ENCODE measurements at regions not wholly inside any gene's neighbourhood (a gene's known extent, or its start where the extent isn't known, plus 50 kb on each side); places are given as distances from the start of the nearest gene placed in this dataset.

GRCh38 chrX:141467442-141467841 lies 117.1 kb downstream of the SPANXA1 start:
- dilution Hi-C loops (cut with HindIII; ENCODE audit: low sequenced_read_pairs, unreplicated experiment) = no loop called here
- no peak overlapping the region for H2BK15ac ChIP-seq (ENCODE audit: low read depth, low read length)
- no peak overlapping the region; the same call in 1 of the 2 replicates for H4K5ac ChIP-seq (ENCODE audit: low read depth, low read length)
- no peak overlapping the region for H3K4ac ChIP-seq (ENCODE audit: low read depth, low read length)
- H3K9me1 ChIP-seq (ENCODE audit: insufficient read depth, low read length) = no peaks in the 10 kb centered on the region
- H3K9me3 ChIP-seq (ENCODE audit: control insufficient read depth, insufficient read depth, low read length) = no peaks in the 10 kb centered on the region
- H3K4me1 ChIP-seq (ENCODE audit: control insufficient read depth, insufficient read depth, low read length) = peaks cover 2% of the 10 kb centered on the region; the same call in 1 of the 2 replicates
- H4K20me1 ChIP-seq (ENCODE audit: insufficient read depth, low read length) = no peaks in the 10 kb centered on the region
- TF ChIP-seq SMC3 (IDR thresholded peaks at IDR 0.05; ENCODE audit: low read depth, low read length) (no peak), BHLHE40 (IDR thresholded peaks at IDR 0.05; ENCODE audit: low read depth, low read length) (no peak), POLR2A (IDR thresholded peaks at IDR 0.05; ENCODE audit: low read depth, low read length) (no peak)
- peak; percentile 6 for DNase-seq
- no CpG with 5 or more reads among the region's 4 CpGs for WGBS, 2 experiments (ENCODE audit: extremely low coverage in 2 of 2, insufficient read length in 1 of 2)
- H3K27ac ChIP-seq (ENCODE audit: insufficient read depth, low read length) = no peak overlapping the region
- H2AFZ ChIP-seq (replicated peaks; ENCODE audit: low read length, poor library complexity) = no peak overlapping the region
- no peak overlapping the region for H2AK5ac ChIP-seq (ENCODE audit: low read depth, low read length)
- H2BK5ac ChIP-seq (ENCODE audit: low read depth, low read length, poor library complexity, severe bottlenecking) = no peak overlapping the region
- no peak overlapping the region for H2BK20ac ChIP-seq (ENCODE audit: low read depth, low read length)
- no peaks in the 10 kb centered on the region for H3K79me1 ChIP-seq (ENCODE audit: low read depth in 1 of 2, low read length in 2 of 2)
- intact Hi-C loops (cut with micrococcal nuclease) = no loop called here
- no peak overlapping the region for H3K14ac ChIP-seq (replicated peaks; ENCODE audit: low read depth, low read length)
- H3K27me3 ChIP-seq (ENCODE audit: control insufficient read depth, insufficient read depth, low read length) = no peaks in the 10 kb centered on the region
- no peak overlapping the region for H3K18ac ChIP-seq (ENCODE audit: low read depth, low read length)
- POLR2A ChIA-PET (ENCODE audit: unreplicated experiment) = no interaction called here
- H3K56ac ChIP-seq (ENCODE audit: extremely low read depth, insufficient read depth, low read length) = no peak overlapping the region
- H3K23ac ChIP-seq (ENCODE audit: low read depth, low read length) = no peak overlapping the region
- H3K4me2 ChIP-seq (ENCODE audit: low read depth, low read length) = no peak overlapping the region
- no peak overlapping the region for H3K4me3 ChIP-seq (ENCODE audit: insufficient read depth, low read depth, low read length)
- 0 out of 2 replicates have a peak overlapping the region, but pooled peaks have one; percentile 18 for H2BK120ac ChIP-seq (ENCODE audit: low read depth, low read length)
- in situ Hi-C loops (cut with MboI; ENCODE audit: low sequenced_read_pairs) = loop anchor here (25.0 kb wide), 1 partner anchor 170 kb away; no protein-coding TSS in a partner anchor
- H3K9ac ChIP-seq (ENCODE audit: low read depth, low read length) = no peak overlapping the region
- H2AK9ac ChIP-seq (replicated peaks; ENCODE audit: low read depth, low read length, poor library complexity) = no peak overlapping the region
- no peak overlapping the region for H4K8ac ChIP-seq (ENCODE audit: low read depth in 2 of 2, low read length in 2 of 2)
- H3K36me3 ChIP-seq (ENCODE audit: control insufficient read depth, insufficient read depth, low read length) = no peaks in the 10 kb centered on the region
- CTCF ChIA-PET = interaction anchor here (1.2 kb wide), 2 partner anchors 60 to 62 kb away, joined by 3 read pairs; no protein-coding TSS in a partner anchor
- BruUV-seq (replicated peaks) = no TSS peak
- H4K91ac ChIP-seq (ENCODE audit: insufficient read depth, low read depth, low read length) = no peak overlapping the region
- no peak for ATAC-seq (ENCODE audit: low read depth)
